ENCODE measurements at regions not wholly inside any gene's neighbourhood (a gene's known extent, or its start where the extent isn't known, plus 50 kb on each side); places are given as distances from the start of the nearest gene placed in this dataset.

DNA sequence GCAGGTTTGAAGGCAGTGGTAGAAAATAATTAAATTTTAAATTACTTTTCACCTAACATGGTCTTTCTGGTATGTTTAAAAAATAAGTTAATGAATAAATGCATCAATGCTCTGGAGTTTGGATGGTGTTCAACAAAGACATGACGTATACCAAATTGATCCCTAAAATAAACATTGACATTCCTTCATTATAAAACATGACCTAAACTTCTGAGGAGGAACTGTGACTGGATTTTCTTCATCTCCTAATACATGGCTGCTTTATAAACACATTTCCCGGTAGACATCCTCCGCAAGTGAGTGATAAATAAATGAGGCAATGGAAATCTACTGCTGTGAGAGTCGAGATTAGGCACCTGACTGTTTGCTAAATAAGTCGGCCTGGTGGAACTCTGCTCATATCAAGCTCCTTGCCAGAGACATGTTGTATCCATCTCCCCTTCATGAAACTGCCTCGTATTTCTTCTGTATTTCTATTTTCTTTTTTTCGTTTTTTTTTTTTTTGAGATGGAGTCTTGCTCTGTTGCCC is 362.3 kb downstream of the RNF144A start:
- ATAC-seq (no peak), DNase-seq (ENCODE audit: low read depth, low spot score) (no peak)
- Histone ChIP-seq H3K9me3 (ENCODE audit: control insufficient read depth in 1 of 2, insufficient read depth in 1 of 2, low read depth in 1 of 2, low read length in 2 of 2) (no peaks in the 10 kb centered on the region), H3K36me3 (ENCODE audit: control insufficient read depth in 1 of 2, insufficient read depth in 2 of 2, low read length in 2 of 2) (no peaks in the 10 kb centered on the region), H3K79me2 (ENCODE audit: insufficient read depth, low read length) (no peaks in the 10 kb centered on the region), H3K9me2 (ENCODE audit: insufficient read depth) (no peaks in the 10 kb centered on the region), H3K4me2 (ENCODE audit: low read length) (no peak overlapping the region), H3K27me3 (ENCODE audit: insufficient read depth, low read length) (peaks cover 22% of the 10 kb centered on the region; the same call in 1 of the 2 replicates), H3K27ac (ENCODE audit: low read depth, low read length) (no peak overlapping the region), H3K4me3 (replicated peaks in 1 of 2; ENCODE audit: low read depth in 1 of 2, low read length in 2 of 2) (no peak overlapping the region), H3K4me1 (ENCODE audit: control insufficient read depth in 1 of 2, insufficient read depth in 2 of 2, low read length in 2 of 2) (no peaks in the 10 kb centered on the region), H3K9ac (ENCODE audit: low read length) (no peak overlapping the region), H2AFZ (ENCODE audit: low read depth, low read length, poor library complexity, severe bottlenecking) (no peak overlapping the region), H4K20me1 (ENCODE audit: insufficient read depth) (no peaks in the 10 kb centered on the region)
- ChIA-PET POLR2A (no interaction called here), RAD21 (ENCODE audit: low non-redundant PET in 1 of 2, low total read pairs in 2 of 2, uncharacterized antibody in 2 of 2, unreplicated experiment in 2 of 2) (no interaction called here), CTCF (no interaction called here)
- intact Hi-C loops (cut with micrococcal nuclease): no loop called here
- BruUV-seq (replicated peaks): no TSS peak
- TF ChIP-seq, protein P1, sequence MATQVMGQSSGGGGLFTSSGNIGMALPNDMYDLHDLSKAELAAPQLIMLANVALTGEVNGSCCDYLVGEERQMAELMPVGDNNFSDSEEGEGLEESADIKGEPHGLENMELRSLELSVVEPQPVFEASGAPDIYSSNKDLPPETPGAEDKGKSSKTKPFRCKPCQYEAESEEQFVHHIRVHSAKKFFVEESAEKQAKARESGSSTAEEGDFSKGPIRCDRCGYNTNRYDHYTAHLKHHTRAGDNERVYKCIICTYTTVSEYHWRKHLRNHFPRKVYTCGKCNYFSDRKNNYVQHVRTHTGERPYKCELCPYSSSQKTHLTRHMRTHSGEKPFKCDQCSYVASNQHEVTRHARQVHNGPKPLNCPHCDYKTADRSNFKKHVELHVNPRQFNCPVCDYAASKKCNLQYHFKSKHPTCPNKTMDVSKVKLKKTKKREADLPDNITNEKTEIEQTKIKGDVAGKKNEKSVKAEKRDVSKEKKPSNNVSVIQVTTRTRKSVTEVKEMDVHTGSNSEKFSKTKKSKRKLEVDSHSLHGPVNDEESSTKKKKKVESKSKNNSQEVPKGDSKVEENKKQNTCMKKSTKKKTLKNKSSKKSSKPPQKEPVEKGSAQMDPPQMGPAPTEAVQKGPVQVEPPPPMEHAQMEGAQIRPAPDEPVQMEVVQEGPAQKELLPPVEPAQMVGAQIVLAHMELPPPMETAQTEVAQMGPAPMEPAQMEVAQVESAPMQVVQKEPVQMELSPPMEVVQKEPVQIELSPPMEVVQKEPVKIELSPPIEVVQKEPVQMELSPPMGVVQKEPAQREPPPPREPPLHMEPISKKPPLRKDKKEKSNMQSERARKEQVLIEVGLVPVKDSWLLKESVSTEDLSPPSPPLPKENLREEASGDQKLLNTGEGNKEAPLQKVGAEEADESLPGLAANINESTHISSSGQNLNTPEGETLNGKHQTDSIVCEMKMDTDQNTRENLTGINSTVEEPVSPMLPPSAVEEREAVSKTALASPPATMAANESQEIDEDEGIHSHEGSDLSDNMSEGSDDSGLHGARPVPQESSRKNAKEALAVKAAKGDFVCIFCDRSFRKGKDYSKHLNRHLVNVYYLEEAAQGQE (IDR thresholded peaks at IDR 0.05; ENCODE audit: low read depth): no peak
- TF ChIP-seq YY1 (IDR thresholded peaks at IDR 0.05; ENCODE audit: extremely low read depth, insufficient replicate concordance, low read depth, low read length) (no peak), ELF1 (IDR thresholded peaks at IDR 0.05; ENCODE audit: borderline replicate concordance, low read depth) (no peak), TCF7L2 (IDR thresholded peaks at IDR 0.05; ENCODE audit: borderline replicate concordance, extremely low read depth, insufficient read depth, insufficient read length) (no peak), JUND (IDR thresholded peaks at IDR 0.05) (no peak), ZFX (IDR thresholded peaks at IDR 0.05) (no peak), EZH2 (IDR thresholded peaks at IDR 0.05) (no peak), EGR1 (IDR thresholded peaks at IDR 0.05; ENCODE audit: low read depth) (no peak), CBX3 (IDR thresholded peaks at IDR 0.05; ENCODE audit: low read depth) (no peak), CEBPB (IDR thresholded peaks at IDR 0.05; ENCODE audit: low read depth) (no peak), ZNF274 (IDR thresholded peaks at IDR 0.05; ENCODE audit: low read depth, low read length) (no peak), EZH2phosphoT487 (IDR thresholded peaks at IDR 0.05; ENCODE audit: borderline replicate concordance) (no peak), SIN3A (IDR thresholded peaks at IDR 0.05; ENCODE audit: low read depth) (no peak), RAD21 (IDR thresholded peaks at IDR 0.05; ENCODE audit: low read depth) (no peak), POLR2AphosphoS5 (IDR thresholded peaks at IDR 0.05; ENCODE audit: low read depth, low read length) (no peak), POLR2A (IDR thresholded peaks at IDR 0.05; ENCODE audit: borderline replicate concordance, extremely low read depth, insufficient read depth, insufficient read length) (no peak), SRF (IDR thresholded peaks at IDR 0.05; ENCODE audit: low read depth) (no peak), SP1 (IDR thresholded peaks at IDR 0.05; ENCODE audit: low read depth) (no peak)
- TF ChIP-seq, protein P2, sequence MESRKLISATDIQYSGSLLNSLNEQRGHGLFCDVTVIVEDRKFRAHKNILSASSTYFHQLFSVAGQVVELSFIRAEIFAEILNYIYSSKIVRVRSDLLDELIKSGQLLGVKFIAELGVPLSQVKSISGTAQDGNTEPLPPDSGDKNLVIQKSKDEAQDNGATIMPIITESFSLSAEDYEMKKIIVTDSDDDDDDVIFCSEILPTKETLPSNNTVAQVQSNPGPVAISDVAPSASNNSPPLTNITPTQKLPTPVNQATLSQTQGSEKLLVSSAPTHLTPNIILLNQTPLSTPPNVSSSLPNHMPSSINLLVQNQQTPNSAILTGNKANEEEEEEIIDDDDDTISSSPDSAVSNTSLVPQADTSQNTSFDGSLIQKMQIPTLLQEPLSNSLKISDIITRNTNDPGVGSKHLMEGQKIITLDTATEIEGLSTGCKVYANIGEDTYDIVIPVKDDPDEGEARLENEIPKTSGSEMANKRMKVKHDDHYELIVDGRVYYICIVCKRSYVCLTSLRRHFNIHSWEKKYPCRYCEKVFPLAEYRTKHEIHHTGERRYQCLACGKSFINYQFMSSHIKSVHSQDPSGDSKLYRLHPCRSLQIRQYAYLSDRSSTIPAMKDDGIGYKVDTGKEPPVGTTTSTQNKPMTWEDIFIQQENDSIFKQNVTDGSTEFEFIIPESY (IDR thresholded peaks at IDR 0.05; ENCODE audit: extremely low read depth, insufficient replicate concordance, low read length): no peak
- TF ChIP-seq, protein P3, sequence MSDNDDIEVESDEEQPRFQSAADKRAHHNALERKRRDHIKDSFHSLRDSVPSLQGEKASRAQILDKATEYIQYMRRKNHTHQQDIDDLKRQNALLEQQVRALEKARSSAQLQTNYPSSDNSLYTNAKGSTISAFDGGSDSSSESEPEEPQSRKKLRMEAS (IDR thresholded peaks at IDR 0.05): no peak
